Common myeloid progenitor, CD34-positive (primary cell): ENCODE measurements at regions not wholly inside any gene's neighbourhood (a gene's known extent, or its start where the extent isn't known, plus 50 kb on each side); places are given as distances from the start of the nearest gene placed in this dataset.

ENCODE experiments used
- CTCF ChIA-PET: fragments of 350-600 bp; sonication (Branson Sonifier 250); formaldehyde crosslinking; loops from one replicate; lab custom pipeline; 2021; ENCODE audit warnings: antibody characterized with exemption; lab: Charles Lee
- POLR2A ChIA-PET: fragments of 350-600 bp; sonication (Branson Sonifier 250); formaldehyde crosslinking; loops from one replicate; lab custom pipeline; 2021; ENCODE audit warnings: antibody characterized with exemption; lab: Charles Lee
- DNase-seq, 3 donors: peaks; one replicate each; pipeline versions ENCODE4 v3.0.0 to v3.0.0-alpha.2; 2013
- H3K27ac ChIP-seq, 2 experiments: 1 replicate in 1 of 2; 2 replicates in 1 of 2; pipeline ENCODE4 v1.7.0; 2013; ENCODE audit warnings: inconsistent platforms in 2 of 2, low read length in 2 of 2, mild to moderate bottlenecking in 2 of 2, low read depth in 1 of 2, moderate library complexity in 1 of 2; ENCODE audit not compliant: severe bottlenecking in 2 of 2, insufficient read depth in 1 of 2, poor library complexity in 1 of 2
- H3K27me3 ChIP-seq, 5 experiments: replicated peaks in 2 of 5; 1 replicate in 3 of 5; 2 replicates in 2 of 5; pipeline versions ENCODE4 v1.6.1 to v1.7.0; 2013; ENCODE audit warnings: low read length in 4 of 5, mild to moderate bottlenecking in 2 of 5, moderate library complexity in 2 of 5, inconsistent platforms in 1 of 5; ENCODE audit not compliant: insufficient read depth in 5 of 5, control insufficient read depth in 4 of 5
- H3K36me3 ChIP-seq, 4 experiments: 1 replicate in 2 of 4; 2 replicates in 2 of 4; pipeline versions ENCODE4 v1.6.1 to v1.7.0; 2013; ENCODE audit warnings: low read length in 3 of 4, control low read depth in 1 of 4, mild to moderate bottlenecking in 1 of 4; ENCODE audit not compliant: control insufficient read depth in 4 of 4, insufficient read depth in 4 of 4
- H3K4me1 ChIP-seq, 4 experiments: 1 replicate in 3 of 4; 2 replicates in 1 of 4; pipeline versions ENCODE4 v1.6.1 to v1.7.1; 2013; ENCODE audit warnings: low read length in 3 of 4, mild to moderate bottlenecking in 3 of 4, control low read depth in 1 of 4, inconsistent platforms in 1 of 4, moderate library complexity in 1 of 4; ENCODE audit not compliant: control insufficient read depth in 4 of 4, insufficient read depth in 4 of 4; ENCODE audit errors: control extremely low read depth in 1 of 4
- H3K4me3 ChIP-seq, 7 experiments: 1 replicate in 4 of 7; 2 replicates in 3 of 7; pipeline versions ENCODE4 v1.5.1 to v1.7.0; 2013; ENCODE audit warnings: mild to moderate bottlenecking in 7 of 7, low read length in 6 of 7, moderate library complexity in 6 of 7, inconsistent platforms in 2 of 7, low read depth in 2 of 7, control low read depth in 1 of 7; ENCODE audit not compliant: insufficient read depth in 4 of 7, control insufficient read depth in 1 of 7; ENCODE audit errors: extremely low read depth in 1 of 7
- H3K9me3 ChIP-seq, 5 experiments: 1 replicate in 4 of 5; 2 replicates in 1 of 5; pipeline versions ENCODE4 v1.6.1 to v1.7.1; 2013; ENCODE audit warnings: low read length in 4 of 5, mild to moderate bottlenecking in 2 of 5, inconsistent platforms in 1 of 5, low read depth in 1 of 5, moderate library complexity in 1 of 5; ENCODE audit not compliant: control insufficient read depth in 4 of 5, insufficient read depth in 2 of 5; ENCODE audit errors: control extremely low read depth in 1 of 5
- WGBS: methylation state at CpG from one replicate; pipeline ENCODE4 v1.1.5; 2013; ENCODE audit not compliant: insufficient coverage; 5-methylcytosine and 5-hydroxymethylcytosine counted together

GRCh38 chr1:224791362-224791941, 138.0 kb upstream of the DNAH14 start:
- Histone ChIP-seq H3K4me3 (no peak overlapping the region), H3K36me3 (no peaks in the 10 kb centered on the region), H3K27ac (no peak overlapping the region), H3K9me3 (peaks cover 0 to 6% (median 2%) of the 10 kb centered on the region in 5 experiments), H3K4me1 (peaks cover 0 to 2% (median 0%) of the 10 kb centered on the region in 4 experiments), H3K27me3 (no peaks in the 10 kb centered on the region)
- no CpG with 5 or more reads among the region's 4 CpGs for WGBS
- ChIA-PET CTCF (no interaction called here), POLR2A (no interaction called here)
- peak in 1 of 3 donors; percentile 8 for DNase-seq

- H3K4me3 ChIP-seq: no peak overlapping the region
- peaks cover 0 to 2% (median 0%) of the 10 kb centered on the region in 4 experiments for H3K4me1 ChIP-seq
- DNase-seq: no peak
- no peak overlapping the region for H3K27ac ChIP-seq
- H3K27me3 ChIP-seq: no peaks in the 10 kb centered on the region
- ChIA-PET CTCF (no interaction called here), POLR2A (no interaction called here)
- no peaks in the 10 kb centered on the region for H3K36me3 ChIP-seq
- WGBS: 50% methylated on average over 2 of the region's 2 CpGs
- H3K9me3 ChIP-seq: peaks cover 0 to 3% (median 0%) of the 10 kb centered on the region in 5 experiments
Observed at GRCh38 chr1:224795591-224795990, 133.9 kb upstream of the DNAH14 start.

- Histone ChIP-seq H3K9me3 (peaks cover 0 to 3% (median 0%) of the 10 kb centered on the region in 5 experiments), H3K36me3 (no peaks in the 10 kb centered on the region), H3K27me3 (no peaks in the 10 kb centered on the region), H3K4me3 (no peak overlapping the region), H3K27ac (no peak overlapping the region), H3K4me1 (no peaks in the 10 kb centered on the region)
- CTCF ChIA-PET: no interaction called here
- POLR2A ChIA-PET: no interaction called here
- 100% methylated on average over 1 of the region's 3 CpGs for WGBS
- no peak for DNase-seq
Observed at GRCh38 chr1:224799083-224799482, 130.4 kb upstream of the DNAH14 start.

GRCh38 chr1:224800486-224801119, 128.9 kb upstream of the DNAH14 start:
- H3K27ac ChIP-seq: no peak overlapping the region
- 84% methylated on average over 8 of the region's 8 CpGs for WGBS
- peaks cover 0 to 3% (median 0%) of the 10 kb centered on the region in 5 experiments for H3K9me3 ChIP-seq
- CTCF ChIA-PET: no interaction called here
- H3K36me3 ChIP-seq: no peaks in the 10 kb centered on the region
- POLR2A ChIA-PET: no interaction called here
- no peak for DNase-seq
- no peaks in the 10 kb centered on the region for H3K4me1 ChIP-seq
- no peaks in the 10 kb centered on the region for H3K27me3 ChIP-seq
- no peak overlapping the region for H3K4me3 ChIP-seq

- CTCF ChIA-PET: interaction anchor here (0.7 kb wide), 1 partner anchor 184 kb away, joined by 3 read pairs; no protein-coding TSS in a partner anchor
- no peaks in the 10 kb centered on the region for H3K27me3 ChIP-seq
- POLR2A ChIA-PET: no interaction called here
- H3K4me1 ChIP-seq: no peaks in the 10 kb centered on the region
- no peak for DNase-seq
- no peak overlapping the region for H3K4me3 ChIP-seq
- peaks cover 0 to 3% (median 0%) of the 10 kb centered on the region in 5 experiments for H3K9me3 ChIP-seq
- H3K36me3 ChIP-seq: no peaks in the 10 kb centered on the region
- 100% methylated on average over 1 of the region's 2 CpGs for WGBS
- H3K27ac ChIP-seq: no peak overlapping the region
Observed at GRCh38 chr1:224801844-224802490, 127.5 kb upstream of the DNAH14 start.

GRCh38 chr1:224802617-224803016, 126.9 kb upstream of the DNAH14 start:
- CTCF ChIA-PET: no interaction called here
- Histone ChIP-seq H3K9me3 (peaks cover 0 to 3% (median 0%) of the 10 kb centered on the region in 5 experiments), H3K27ac (no peak overlapping the region), H3K4me1 (no peaks in the 10 kb centered on the region), H3K27me3 (no peaks in the 10 kb centered on the region), H3K36me3 (no peaks in the 10 kb centered on the region), H3K4me3 (no peak overlapping the region)
- no peak for DNase-seq
- POLR2A ChIA-PET: no interaction called here
- WGBS: 97% methylated on average over 3 of the region's 3 CpGs

- no peak overlapping the region for H3K4me3 ChIP-seq
- no peaks in the 10 kb centered on the region for H3K4me1 ChIP-seq
- CTCF ChIA-PET: no interaction called here
- DNase-seq: no peak
- 100% methylated on average over 3 of the region's 3 CpGs for WGBS
- H3K36me3 ChIP-seq: no peaks in the 10 kb centered on the region
- no peaks in the 10 kb centered on the region for H3K27me3 ChIP-seq
- H3K27ac ChIP-seq: no peak overlapping the region
- POLR2A ChIA-PET: no interaction called here
- H3K9me3 ChIP-seq: peaks cover 0 to 1% (median 0%) of the 10 kb centered on the region in 5 experiments
Observed at GRCh38 chr1:224804220-224804619, 125.3 kb upstream of the DNAH14 start.
